Endothelial cell (in vitro differentiated cells): ENCODE measurements at regions not wholly inside any gene's neighbourhood (a gene's known extent, or its start where the extent isn't known, plus 50 kb on each side); places are given as distances from the start of the nearest gene placed in this dataset.
"Not testable (repeated sequence)": the region's sequence is repeated elsewhere in the genome, so short reads cannot be mapped to it uniquely, and the experiment has no call there.

ENCODE experiments used
- DNase-seq: peaks from one replicate; pipeline ENCODE4 v3.0.0; 2021; ENCODE audit warnings: low spot score
- H3K27ac Mint-ChIP-seq: one replicate; pipeline ENCODE4 v1.8.0; 2021; ENCODE audit warnings: mixed read lengths, inconsistent platforms; ENCODE audit not compliant: unreplicated experiment
- H3K27me3 Mint-ChIP-seq: one replicate; pipeline ENCODE4 v1.8.0; 2021; ENCODE audit warnings: mild to moderate bottlenecking, moderate library complexity, mixed read lengths, inconsistent platforms; ENCODE audit not compliant: unreplicated experiment
- H3K36me3 Mint-ChIP-seq: one replicate; pipeline ENCODE4 v1.8.0; 2021; ENCODE audit warnings: mild to moderate bottlenecking, low read depth, mixed read lengths, inconsistent platforms; ENCODE audit not compliant: unreplicated experiment
- H3K4me1 Mint-ChIP-seq: one replicate; pipeline ENCODE4 v1.8.0; 2021; ENCODE audit warnings: mild to moderate bottlenecking, mixed read lengths, inconsistent platforms; ENCODE audit not compliant: unreplicated experiment
- H3K4me3 Mint-ChIP-seq: one replicate; pipeline ENCODE4 v1.8.0; 2021; ENCODE audit warnings: mild to moderate bottlenecking, mixed read lengths, inconsistent platforms; ENCODE audit not compliant: unreplicated experiment
- H3K9me3 Mint-ChIP-seq: one replicate; pipeline ENCODE4 v1.8.0; 2021; ENCODE audit warnings: mixed read lengths, inconsistent platforms; ENCODE audit not compliant: unreplicated experiment
- TF ChIP-seq, protein P1 (sequence below): fragments of 200-600 bp; sonication (generic); IDR thresholded peaks from one replicate; pipeline ENCODE4 v1.5.0; 2021; ENCODE audit warnings: antibody characterized with exemption; ENCODE audit not compliant: unreplicated experiment

DNA sequence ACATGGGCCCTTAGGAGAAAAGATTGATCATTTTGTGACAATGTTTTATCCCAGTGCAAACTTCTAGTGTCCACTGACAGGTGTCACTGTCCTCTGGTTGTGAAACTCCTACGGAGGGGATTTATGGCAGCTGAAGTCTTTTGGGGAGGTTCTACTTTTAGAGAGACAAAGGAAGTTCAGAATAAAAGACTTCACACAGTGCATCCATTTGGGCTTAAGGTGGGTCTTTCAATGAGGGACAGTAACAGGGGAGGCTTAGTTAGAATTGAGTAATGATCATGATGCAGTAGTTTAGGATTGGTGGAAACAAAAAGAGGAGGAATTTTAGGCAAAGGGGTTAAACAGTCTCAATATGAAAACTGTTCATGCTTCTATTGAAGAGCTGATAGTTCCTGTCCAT is 501.1 kb upstream of the NRP1 start:
- Mint-ChIP-seq H3K27me3 (peaks cover 1% of the 10 kb centered on the region), H3K9me3 (no peaks in the 10 kb centered on the region), H3K36me3 (no peaks in the 10 kb centered on the region), H3K4me3 (no peak overlapping the region), H3K27ac (no peak overlapping the region), H3K4me1 (no peaks in the 10 kb centered on the region)
- DNase-seq: no peak
- TF ChIP-seq, protein P1, sequence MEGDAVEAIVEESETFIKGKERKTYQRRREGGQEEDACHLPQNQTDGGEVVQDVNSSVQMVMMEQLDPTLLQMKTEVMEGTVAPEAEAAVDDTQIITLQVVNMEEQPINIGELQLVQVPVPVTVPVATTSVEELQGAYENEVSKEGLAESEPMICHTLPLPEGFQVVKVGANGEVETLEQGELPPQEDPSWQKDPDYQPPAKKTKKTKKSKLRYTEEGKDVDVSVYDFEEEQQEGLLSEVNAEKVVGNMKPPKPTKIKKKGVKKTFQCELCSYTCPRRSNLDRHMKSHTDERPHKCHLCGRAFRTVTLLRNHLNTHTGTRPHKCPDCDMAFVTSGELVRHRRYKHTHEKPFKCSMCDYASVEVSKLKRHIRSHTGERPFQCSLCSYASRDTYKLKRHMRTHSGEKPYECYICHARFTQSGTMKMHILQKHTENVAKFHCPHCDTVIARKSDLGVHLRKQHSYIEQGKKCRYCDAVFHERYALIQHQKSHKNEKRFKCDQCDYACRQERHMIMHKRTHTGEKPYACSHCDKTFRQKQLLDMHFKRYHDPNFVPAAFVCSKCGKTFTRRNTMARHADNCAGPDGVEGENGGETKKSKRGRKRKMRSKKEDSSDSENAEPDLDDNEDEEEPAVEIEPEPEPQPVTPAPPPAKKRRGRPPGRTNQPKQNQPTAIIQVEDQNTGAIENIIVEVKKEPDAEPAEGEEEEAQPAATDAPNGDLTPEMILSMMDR: no peak

DNA sequence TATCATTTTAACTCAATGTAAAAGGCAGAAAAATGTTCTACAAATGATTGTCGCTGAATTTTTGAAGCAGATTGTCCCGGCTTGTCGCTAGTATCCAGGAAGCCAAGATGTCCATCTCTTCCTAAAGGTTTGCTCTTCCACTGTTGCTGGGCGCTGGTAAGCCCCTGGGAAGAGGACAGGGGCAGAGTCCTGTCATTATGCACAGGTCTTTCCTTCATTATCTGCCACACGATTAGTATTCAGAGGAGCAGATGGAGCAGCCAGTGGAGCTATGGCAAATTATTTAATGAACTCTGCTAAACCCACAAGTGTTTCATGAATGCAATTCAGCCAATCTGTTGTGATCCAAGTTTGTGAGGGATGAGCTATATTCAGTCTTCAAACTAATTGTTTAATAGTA is 499.1 kb upstream of the NRP1 start:
- Mint-ChIP-seq H3K27ac (no peak overlapping the region), H3K27me3 (peaks cover 1% of the 10 kb centered on the region), H3K36me3 (no peaks in the 10 kb centered on the region), H3K4me1 (no peaks in the 10 kb centered on the region), H3K9me3 (no peaks in the 10 kb centered on the region), H3K4me3 (no peak overlapping the region)
- TF ChIP-seq, protein P1: no peak
- no peak for DNase-seq

DNA sequence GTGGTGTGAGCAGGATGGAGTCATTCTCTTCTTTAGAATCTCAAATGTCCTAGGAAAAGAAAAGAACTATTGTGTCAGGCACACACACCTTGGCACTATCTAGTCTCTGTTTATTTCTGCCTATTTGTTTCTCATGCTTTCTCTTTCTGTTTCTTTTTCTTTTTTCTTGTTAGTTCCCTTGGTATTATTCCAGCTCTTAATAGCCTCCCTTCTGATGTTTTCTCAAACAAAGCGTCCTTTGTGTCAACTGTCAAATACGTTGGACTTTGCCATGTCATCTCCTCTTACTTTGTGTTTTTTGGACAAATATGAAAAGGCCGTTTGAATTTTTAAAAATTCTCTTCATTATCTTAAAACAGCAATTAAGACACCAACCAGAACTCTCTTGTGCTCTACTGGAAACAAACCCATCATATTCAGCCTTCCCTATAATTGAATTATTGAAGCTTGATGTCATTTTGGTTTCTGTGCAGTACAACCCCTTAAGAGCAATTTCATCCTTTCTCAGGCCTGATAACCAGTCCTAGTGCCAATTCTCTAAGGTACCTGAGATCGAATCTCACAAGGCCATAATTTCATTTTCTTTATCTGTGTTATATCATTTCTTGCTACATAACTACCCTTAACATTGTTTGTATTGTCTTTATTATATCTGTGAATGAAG is 497.8 kb upstream of the NRP1 start:
- Mint-ChIP-seq H3K27me3 (peaks cover 2% of the 10 kb centered on the region), H3K27ac (no peak overlapping the region), H3K36me3 (no peaks in the 10 kb centered on the region), H3K9me3 (no peaks in the 10 kb centered on the region), H3K4me1 (no peaks in the 10 kb centered on the region), H3K4me3 (no peak overlapping the region)
- TF ChIP-seq, protein P1: no peak
- no peak for DNase-seq

DNA sequence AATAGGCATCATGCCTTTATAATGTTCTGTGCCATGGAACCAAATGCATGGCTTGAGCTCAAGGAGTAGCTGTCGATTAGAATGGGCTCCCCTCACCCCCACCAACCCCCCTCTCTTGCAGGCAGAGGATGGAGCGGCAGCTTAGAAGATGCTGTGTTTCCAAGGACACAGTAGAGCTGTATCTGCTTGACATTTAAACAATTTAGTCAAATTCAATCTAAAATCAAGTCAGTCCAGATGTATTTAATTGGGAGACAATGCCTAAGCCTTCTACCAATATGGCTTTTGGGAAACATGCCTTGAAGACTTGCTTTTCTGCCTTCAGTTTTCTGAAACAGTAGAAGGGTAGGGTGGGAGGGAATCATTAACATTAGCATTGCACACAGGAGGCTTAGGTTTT is 497.1 kb upstream of the NRP1 start:
- Mint-ChIP-seq H3K4me1 (no peaks in the 10 kb centered on the region), H3K27ac (no peak overlapping the region), H3K36me3 (no peaks in the 10 kb centered on the region), H3K27me3 (peaks cover 2% of the 10 kb centered on the region), H3K9me3 (no peaks in the 10 kb centered on the region), H3K4me3 (no peak overlapping the region)
- no peak for DNase-seq
- TF ChIP-seq, protein P1: no peak

GRCh38 chr10:33829899-33830298 is 495.4 kb upstream of the NRP1 start:
- not testable (repeated sequence) for DNase-seq, H3K36me3 Mint-ChIP-seq, H3K4me3 Mint-ChIP-seq, H3K4me1 Mint-ChIP-seq, H3K27me3 Mint-ChIP-seq, H3K9me3 Mint-ChIP-seq, H3K27ac Mint-ChIP-seq
